ENCODE measurements at regions not wholly inside any gene's neighbourhood (a gene's known extent, or its start where the extent isn't known, plus 50 kb on each side); places are given as distances from the start of the nearest gene placed in this dataset.

DNA sequence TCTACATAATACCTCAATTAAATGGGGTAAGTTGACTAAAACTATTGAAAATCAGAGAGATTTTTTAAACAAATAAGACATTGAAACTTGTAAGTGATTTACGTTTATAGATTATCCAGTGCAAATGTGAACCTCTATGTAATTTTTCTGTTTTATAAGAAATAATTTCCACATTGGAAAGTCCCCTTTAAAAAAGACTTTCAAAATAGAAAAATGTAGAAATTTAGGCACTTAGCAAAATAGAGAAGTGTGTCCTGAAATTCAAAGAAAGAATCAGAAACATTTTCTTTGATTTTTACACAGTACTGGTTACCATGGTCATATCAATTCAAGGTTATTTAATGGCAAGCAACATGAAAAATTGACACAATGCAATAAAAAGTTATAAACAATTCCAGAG is 290.9 kb upstream of the GPR149 start:
- TF ChIP-seq POLR2A (IDR thresholded peaks at IDR 0.05) (no peak), POLR2AphosphoS5 (IDR thresholded peaks at IDR 0.05) (no peak)
